Type B pancreatic cell (in vitro differentiated cells): ENCODE measurements at regions not wholly inside any gene's neighbourhood (a gene's known extent, or its start where the extent isn't known, plus 50 kb on each side); places are given as distances from the start of the nearest gene placed in this dataset.

Experiments
- DNase-seq: peaks from one replicate; pipeline ENCODE4 v3.0.0; 2021; ENCODE audit warnings: mixed read lengths; ENCODE audit not compliant: unreplicated experiment; ENCODE audit errors: extremely low spot score
- H3K27ac Mint-ChIP-seq: 2 replicates; pipeline ENCODE4 v1.8.0; 2021; ENCODE audit warnings: mild to moderate bottlenecking, mixed read lengths
- H3K27me3 Mint-ChIP-seq: 2 replicates; pipeline ENCODE4 v1.8.0; 2021; ENCODE audit warnings: mixed read lengths
- H3K36me3 Mint-ChIP-seq: 2 replicates; pipeline ENCODE4 v1.8.0; 2021; ENCODE audit warnings: mixed read lengths
- H3K4me1 Mint-ChIP-seq: one replicate; pipeline ENCODE4 v1.8.0; 2021; ENCODE audit warnings: mixed read lengths; ENCODE audit not compliant: unreplicated experiment
- H3K4me3 Mint-ChIP-seq: 2 replicates; pipeline ENCODE4 v1.8.0; 2021; ENCODE audit warnings: mild to moderate bottlenecking, mixed read lengths
- H3K9me3 Mint-ChIP-seq: 2 replicates; pipeline ENCODE4 v1.8.0; 2021; ENCODE audit warnings: mixed read lengths
- CTCF ChIP-seq: fragments of 200-600 bp; sonication (generic); conservative IDR thresholded peaks from 2 replicates; pipeline ENCODE4 v1.5.0; 2021; ENCODE audit warnings: antibody characterized with exemption, mild to moderate bottlenecking

- Mint-ChIP-seq H3K27ac (no peak overlapping the region), H3K9me3 (no peaks in the 10 kb centered on the region), H3K27me3 (no peaks in the 10 kb centered on the region), H3K36me3 (no peaks in the 10 kb centered on the region), H3K4me1 (peaks cover 6% of the 10 kb centered on the region), H3K4me3 (no peak overlapping the region)
- TF ChIP-seq CTCF: no peak
- no peak for DNase-seq
Observed at GRCh38 chr5:110086658-110087388, 397.1 kb downstream of the MAN2A1 start.

- Mint-ChIP-seq H3K4me1 (peaks cover 6% of the 10 kb centered on the region), H3K27ac (no peak overlapping the region), H3K36me3 (no peaks in the 10 kb centered on the region), H3K27me3 (no peaks in the 10 kb centered on the region), H3K4me3 (no peak overlapping the region), H3K9me3 (no peaks in the 10 kb centered on the region)
- no peak for TF ChIP-seq CTCF
- DNase-seq: no peak
Observed at GRCh38 chr5:110087829-110088228, 398.1 kb downstream of the MAN2A1 start.

- Mint-ChIP-seq H3K36me3 (no peaks in the 10 kb centered on the region), H3K4me3 (no peak overlapping the region), H3K4me1 (peaks cover 6% of the 10 kb centered on the region), H3K27me3 (no peaks in the 10 kb centered on the region), H3K27ac (no peak overlapping the region), H3K9me3 (no peaks in the 10 kb centered on the region)
- TF ChIP-seq CTCF: no peak
- no peak for DNase-seq
Observed at GRCh38 chr5:110088676-110089436, 399.1 kb downstream of the MAN2A1 start.

GRCh38 chr5:110092955-110093785 is 403.4 kb downstream of the MAN2A1 start:
- no peaks in the 10 kb centered on the region for H3K36me3 Mint-ChIP-seq
- no peak for TF ChIP-seq CTCF
- no peak for DNase-seq
- no peaks in the 10 kb centered on the region for H3K27me3 Mint-ChIP-seq
- no peaks in the 10 kb centered on the region for H3K9me3 Mint-ChIP-seq
- H3K27ac Mint-ChIP-seq: no peak overlapping the region
- no peak overlapping the region for H3K4me3 Mint-ChIP-seq
- H3K4me1 Mint-ChIP-seq: no peaks in the 10 kb centered on the region

- H3K27ac Mint-ChIP-seq: no peak overlapping the region
- peaks cover 3% of the 10 kb centered on the region for H3K27me3 Mint-ChIP-seq
- no peaks in the 10 kb centered on the region for H3K4me1 Mint-ChIP-seq
- no peak for TF ChIP-seq CTCF
- H3K4me3 Mint-ChIP-seq: no peak overlapping the region
- H3K36me3 Mint-ChIP-seq: no peaks in the 10 kb centered on the region
- no peak for DNase-seq
- no peaks in the 10 kb centered on the region for H3K9me3 Mint-ChIP-seq
Observed at GRCh38 chr5:110094109-110094508, 404.4 kb downstream of the MAN2A1 start.
